Upper lobe of left lung (tissue), 6 donors: ENCODE measurements at regions not wholly inside any gene's neighbourhood (a gene's known extent, or its start where the extent isn't known, plus 50 kb on each side); places are given as distances from the start of the nearest gene placed in this dataset.

Experiments
- ATAC-seq, 2 donors: fragments of 200-7000 bp; cut with Tn5 transposase; one replicate each; pipeline ENCODE4 v1.9.1; 2022; ENCODE audit warnings: mild to moderate bottlenecking in 2 of 2, moderate library complexity in 2 of 2; ENCODE audit not compliant: low FRiP score in 2 of 2
- DNase-seq, 2 donors: peaks; one replicate each; pipeline ENCODE4 v3.0.0-alpha.2; 2019 to 2020
- H3K27ac ChIP-seq, 4 donors: fragments of 200-600 bp; sonication (generic); one replicate each; pipeline ENCODE4 v1.5.1; 2016 to 2019
- H3K27me3 ChIP-seq, 4 donors: fragments of 200-600 bp; sonication (generic); one replicate each; pipeline ENCODE4 v1.5.1; 2017 to 2019
- H3K36me3 ChIP-seq, 4 donors: fragments of 200-600 bp; sonication (generic); one replicate each; pipeline ENCODE4 v1.5.1; 2016 to 2019
- H3K4me1 ChIP-seq, 4 donors: fragments of 200-600 bp; sonication (generic); one replicate each; pipeline ENCODE4 v1.5.1; 2018 to 2019
- H3K4me3 ChIP-seq, 4 donors: fragments of 200-600 bp; sonication (generic); one replicate each; pipeline ENCODE4 v1.5.1; 2017 to 2019; ENCODE audit warnings: mild to moderate bottlenecking in 2 of 4, moderate library complexity in 1 of 4
- H3K9me3 ChIP-seq, 4 donors: fragments of 200-600 bp; sonication (generic); one replicate each; pipeline ENCODE4 v1.5.1; 2018 to 2019
- CTCF ChIP-seq, 6 experiments: fragments of 450-650 bp in 4 of 6; fragments of 200-600 bp in 2 of 6; sonication (generic) in 2 of 6; IDR thresholded peaks; one replicate each; pipeline ENCODE4 v1.5.1; 2016 to 2019; ENCODE audit warnings: antibody characterized with exemption in 6 of 6
- EP300 ChIP-seq, 4 donors: sonication (generic); formaldehyde crosslinking; IDR thresholded peaks; one replicate each; pipeline ENCODE4 v1.5.1; 2017; ENCODE audit warnings: antibody characterized with exemption in 4 of 4, control low read depth in 2 of 4
- POLR2A ChIP-seq, 4 donors: fragments of 450-650 bp; IDR thresholded peaks; one replicate each; pipeline ENCODE4 v1.5.1; 2016 to 2017; ENCODE audit warnings: antibody characterized with exemption in 4 of 4, mild to moderate bottlenecking in 2 of 4
- POLR2AphosphoS5 ChIP-seq, 2 donors: sonication (generic); formaldehyde crosslinking; IDR thresholded peaks; one replicate each; pipeline ENCODE4 v1.5.1; 2017; ENCODE audit warnings: antibody characterized with exemption in 2 of 2
- WGBS, 2 donors: methylation state at CpG; one replicate each; pipeline ENCODE4 v1.1.5; 2017 to 2018; 5-methylcytosine and 5-hydroxymethylcytosine counted together
- donor health status: DM: no; HTN: no; CAD: no; lungs with moderate emphysema.
- donor health status: DM: no; HTN: yes; CAD: no; lungs with severe emphysema.

GRCh38 chr14:26811756-26812305, 214.0 kb upstream of the NOVA1 start:
- Histone ChIP-seq H3K4me1 (no peaks in the 10 kb centered on the region), H3K9me3 (no peaks in the 10 kb centered on the region), H3K4me3 (no peak overlapping the region), H3K27ac (no peak overlapping the region), H3K36me3 (no peaks in the 10 kb centered on the region), H3K27me3 (no peaks in the 10 kb centered on the region)
- ATAC-seq (no peak), DNase-seq (no peak)
- TF ChIP-seq POLR2AphosphoS5 (IDR thresholded peaks at IDR 0.05) (no peak), CTCF (IDR thresholded peaks at IDR 0.05) (no peak), EP300 (IDR thresholded peaks at IDR 0.05) (no peak), POLR2A (IDR thresholded peaks at IDR 0.05) (no peak)
- WGBS, 2 donors, result 64 to 78% methylated on average over 3 of the region's 3 CpGs

GRCh38 chr14:26820138-26820537, 222.3 kb upstream of the NOVA1 start:
- no peaks in the 10 kb centered on the region for H3K9me3 ChIP-seq
- WGBS, 2 donors, result 71 to 72% methylated on average over 1 of the region's 1 CpG
- DNase-seq (no peak), ATAC-seq (no peak)
- H3K27ac ChIP-seq, result no peak overlapping the region
- H3K4me3 ChIP-seq, result no peak overlapping the region
- no peaks in the 10 kb centered on the region for H3K4me1 ChIP-seq
- no peak for TF ChIP-seq EP300 (IDR thresholded peaks at IDR 0.05)
- no peak for TF ChIP-seq CTCF (IDR thresholded peaks at IDR 0.05)
- no peak for TF ChIP-seq POLR2A (IDR thresholded peaks at IDR 0.05)
- no peak for TF ChIP-seq POLR2AphosphoS5 (IDR thresholded peaks at IDR 0.05)
- H3K36me3 ChIP-seq, result no peaks in the 10 kb centered on the region
- no peaks in the 10 kb centered on the region for H3K27me3 ChIP-seq

- ATAC-seq (no peak), DNase-seq (no peak)
- Histone ChIP-seq H3K27me3 (no peaks in the 10 kb centered on the region), H3K27ac (no peak overlapping the region), H3K9me3 (no peaks in the 10 kb centered on the region), H3K36me3 (no peaks in the 10 kb centered on the region), H3K4me3 (no peak overlapping the region), H3K4me1 (no peaks in the 10 kb centered on the region)
- WGBS, 2 donors, result 57% methylated on average over 4 of the region's 4 CpGs
- TF ChIP-seq POLR2A (IDR thresholded peaks at IDR 0.05) (no peak), EP300 (IDR thresholded peaks at IDR 0.05) (no peak), CTCF (IDR thresholded peaks at IDR 0.05) (no peak), POLR2AphosphoS5 (IDR thresholded peaks at IDR 0.05) (no peak)
Observed at GRCh38 chr14:26820572-26820971, 222.7 kb upstream of the NOVA1 start.

GRCh38 chr14:26828741-26829140, 230.9 kb upstream of the NOVA1 start:
- Histone ChIP-seq H3K36me3 (no peaks in the 10 kb centered on the region), H3K4me1 (no peaks in the 10 kb centered on the region), H3K9me3 (no peaks in the 10 kb centered on the region), H3K4me3 (no peak overlapping the region), H3K27ac (no peak overlapping the region), H3K27me3 (no peaks in the 10 kb centered on the region)
- 53 to 72% methylated on average over 4 of the region's 4 CpGs for WGBS, 2 donors
- ATAC-seq (no peak), DNase-seq (no peak)
- TF ChIP-seq EP300 (IDR thresholded peaks at IDR 0.05) (no peak), POLR2A (IDR thresholded peaks at IDR 0.05) (no peak), CTCF (IDR thresholded peaks at IDR 0.05) (no peak), POLR2AphosphoS5 (IDR thresholded peaks at IDR 0.05) (no peak)

GRCh38 chr14:26833621-26834176, 235.9 kb upstream of the NOVA1 start:
- Histone ChIP-seq H3K36me3 (no peaks in the 10 kb centered on the region), H3K27me3 (no peaks in the 10 kb centered on the region), H3K4me3 (no peak overlapping the region), H3K9me3 (no peaks in the 10 kb centered on the region), H3K27ac (no peak overlapping the region), H3K4me1 (no peaks in the 10 kb centered on the region)
- ATAC-seq (no peak), DNase-seq (no peak)
- TF ChIP-seq EP300 (IDR thresholded peaks at IDR 0.05) (no peak), CTCF (IDR thresholded peaks at IDR 0.05) (no peak), POLR2A (IDR thresholded peaks at IDR 0.05) (no peak), POLR2AphosphoS5 (IDR thresholded peaks at IDR 0.05) (no peak)
